Ovary (tissue), 3 donors: ENCODE measurements at regions not wholly inside any gene's neighbourhood (a gene's known extent, or its start where the extent isn't known, plus 50 kb on each side); places are given as distances from the start of the nearest gene placed in this dataset.

Experiments
- CTCF ChIP-seq, 3 donors: fragments of 450-650 bp in 2 of 3; fragments of 200-600 bp in 1 of 3; IDR thresholded peaks; one replicate each; pipeline versions ENCODE4 v1.5.1 to v1.8.0; 2016 to 2022; ENCODE audit warnings: antibody characterized with exemption in 3 of 3, mild to moderate bottlenecking in 1 of 3
- EP300 ChIP-seq: sonication (generic); formaldehyde crosslinking; IDR thresholded peaks from one replicate; pipeline ENCODE4 v1.6.1; 2017; ENCODE audit warnings: antibody characterized with exemption
- POLR2A ChIP-seq: fragments of 450-650 bp; IDR thresholded peaks from one replicate; pipeline ENCODE4 v1.6.1; 2017; ENCODE audit warnings: antibody characterized with exemption, mild to moderate bottlenecking, moderate library complexity
- donor health status: DM: no; HTN: no; CAD: no.

- TF ChIP-seq CTCF (IDR thresholded peaks at IDR 0.05), result no peak
- TF ChIP-seq POLR2A, result no peak
- TF ChIP-seq EP300, result no peak
These were observed 809.6 kb upstream of the LRRN3 start for GRCh38 chr7:110281362-110281761.
